Astrocyte of the spinal cord (primary cell): ENCODE measurements at regions not wholly inside any gene's neighbourhood (a gene's known extent, or its start where the extent isn't known, plus 50 kb on each side); places are given as distances from the start of the nearest gene placed in this dataset.

Source experiments
- DNase-seq: peaks from one replicate; pipeline ENCODE4 v3.0.0; 2011; ENCODE audit warnings: low read depth, low spot score
- H3K4me3 ChIP-seq: 2 replicates; pipeline ENCODE4 v1.5.1; 2011; ENCODE audit warnings: low read depth, mild to moderate bottlenecking, low read length, moderate library complexity
- CTCF ChIP-seq: IDR thresholded peaks from 2 replicates; pipeline ENCODE4 v1.5.1; 2012; ENCODE audit warnings: low read depth, mild to moderate bottlenecking, low read length, inconsistent platforms
- in situ Hi-C: cut with HindIII; loops from 2 replicates; pipeline ENCODE4 v1.10.0; 2017; ENCODE audit warnings: low sequenced_read_pairs

GRCh38 chr7:67947646-67948045 lies 951.0 kb downstream of the TYW1 start:
- in situ Hi-C loops: no loop called here
- TF ChIP-seq CTCF: no peak
- no peak for DNase-seq
- H3K4me3 ChIP-seq: no peak overlapping the region

GRCh38 chr7:67950321-67951083 lies 953.9 kb downstream of the TYW1 start:
- TF ChIP-seq CTCF: no peak
- DNase-seq: no peak
- in situ Hi-C loops: no loop called here
- H3K4me3 ChIP-seq: no peak overlapping the region

GRCh38 chr7:67955061-67955460 lies 958.4 kb downstream of the TYW1 start:
- no peak for DNase-seq
- no peak for TF ChIP-seq CTCF
- no peak overlapping the region for H3K4me3 ChIP-seq
- in situ Hi-C loops: no loop called here

GRCh38 chr7:67962863-67963262 lies 966.2 kb downstream of the TYW1 start:
- in situ Hi-C loops: no loop called here
- no peak for DNase-seq
- TF ChIP-seq CTCF: no peak
- no peak overlapping the region for H3K4me3 ChIP-seq

- no peak for TF ChIP-seq CTCF
- no peak for DNase-seq
- in situ Hi-C loops: no loop called here
- H3K4me3 ChIP-seq: no peak overlapping the region
These were observed 979.9 kb downstream of the TYW1 start for GRCh38 chr7:67976490-67976889.

GRCh38 chr7:67983486-67983885 lies 986.9 kb downstream of the TYW1 start:
- no peak overlapping the region for H3K4me3 ChIP-seq
- TF ChIP-seq CTCF: no peak

More at GRCh38 chr7:67983486-67983885, 986.9 kb downstream of the TYW1 start:
- in situ Hi-C loops: no loop called here
- no peak for DNase-seq
